ENCODE measurements at regions not wholly inside any gene's neighbourhood (a gene's known extent, or its start where the extent isn't known, plus 50 kb on each side); places are given as distances from the start of the nearest gene placed in this dataset.

- no peak overlapping the region for H3K9ac ChIP-seq (ENCODE audit: insufficient read length)
- H3K9me3 ChIP-seq (ENCODE audit: low read depth, low read length): no peaks in the 10 kb centered on the region
- H3K27ac ChIP-seq: no peak overlapping the region
- H3K4me3 ChIP-seq: no peak overlapping the region
- DNase-seq (ENCODE audit: low read depth, low spot score): no peak
- H3K36me3 ChIP-seq (ENCODE audit: insufficient read depth, low read length): no peaks in the 10 kb centered on the region
- TF ChIP-seq FOXP2 (optimal IDR thresholded peaks at IDR 0.05; ENCODE audit: control extremely low read depth, extremely low read length, insufficient read depth): no peak
- TF ChIP-seq POLR2AphosphoS5 (IDR thresholded peaks at IDR 0.05; ENCODE audit: borderline replicate concordance, low read depth, low read length): no peak
- TF ChIP-seq EZH2 (IDR thresholded peaks at IDR 0.05): no peak
Measured at GRCh38 chr1:73537400-73537799, 660.6 kb downstream of the LRRIQ3 start.

GRCh38 chr1:73517603-73518191, 680.3 kb downstream of the LRRIQ3 start:
- TF ChIP-seq EZH2 (IDR thresholded peaks at IDR 0.05) (no peak), POLR2AphosphoS5 (IDR thresholded peaks at IDR 0.05; ENCODE audit: borderline replicate concordance, low read depth, low read length) (no peak), FOXP2 (optimal IDR thresholded peaks at IDR 0.05; ENCODE audit: control extremely low read depth, extremely low read length, insufficient read depth) (no peak)
- H3K9me3 ChIP-seq (ENCODE audit: low read depth, low read length): no peaks in the 10 kb centered on the region
- no peak overlapping the region for H3K4me3 ChIP-seq
- no peak overlapping the region for H3K9ac ChIP-seq (ENCODE audit: insufficient read length)
- H3K36me3 ChIP-seq (ENCODE audit: insufficient read depth, low read length): no peaks in the 10 kb centered on the region
- no peak for DNase-seq (ENCODE audit: low read depth, low spot score)
- H3K27ac ChIP-seq: no peak overlapping the region

GRCh38 chr1:73516451-73516850, 681.5 kb downstream of the LRRIQ3 start:
- no peak for DNase-seq (ENCODE audit: low read depth, low spot score)
- Histone ChIP-seq H3K36me3 (ENCODE audit: insufficient read depth, low read length) (no peaks in the 10 kb centered on the region), H3K9me3 (ENCODE audit: low read depth, low read length) (no peaks in the 10 kb centered on the region), H3K4me3 (no peak overlapping the region), H3K27ac (no peak overlapping the region), H3K9ac (ENCODE audit: insufficient read length) (no peak overlapping the region)
- TF ChIP-seq FOXP2 (optimal IDR thresholded peaks at IDR 0.05; ENCODE audit: control extremely low read depth, extremely low read length, insufficient read depth) (no peak), POLR2AphosphoS5 (IDR thresholded peaks at IDR 0.05; ENCODE audit: borderline replicate concordance, low read depth, low read length) (no peak), EZH2 (IDR thresholded peaks at IDR 0.05) (no peak)

GRCh38 chr1:73511038-73511437, 686.9 kb downstream of the LRRIQ3 start:
- TF ChIP-seq FOXP2 (optimal IDR thresholded peaks at IDR 0.05; ENCODE audit: control extremely low read depth, extremely low read length, insufficient read depth) (no peak), EZH2 (IDR thresholded peaks at IDR 0.05) (no peak)
- no peaks in the 10 kb centered on the region for H3K9me3 ChIP-seq (ENCODE audit: low read depth, low read length)
- H3K4me3 ChIP-seq: no peak overlapping the region
- H3K27ac ChIP-seq: no peak overlapping the region
- no peak for DNase-seq (ENCODE audit: low read depth, low spot score)
- H3K9ac ChIP-seq (ENCODE audit: insufficient read length): no peak overlapping the region
- H3K36me3 ChIP-seq (ENCODE audit: insufficient read depth, low read length): no peaks in the 10 kb centered on the region

GRCh38 chr1:73500154-73500553, 697.8 kb downstream of the LRRIQ3 start:
- Histone ChIP-seq H3K27ac (no peak overlapping the region), H3K9ac (ENCODE audit: insufficient read length) (no peak overlapping the region), H3K36me3 (ENCODE audit: insufficient read depth, low read length) (no peaks in the 10 kb centered on the region), H3K9me3 (ENCODE audit: low read depth, low read length) (no peaks in the 10 kb centered on the region), H3K4me3 (no peak overlapping the region)
- no peak for DNase-seq (ENCODE audit: low read depth, low spot score)
- no peak for TF ChIP-seq FOXP2 (optimal IDR thresholded peaks at IDR 0.05; ENCODE audit: control extremely low read depth, extremely low read length, insufficient read depth)
- no peak for TF ChIP-seq POLR2AphosphoS5 (IDR thresholded peaks at IDR 0.05; ENCODE audit: borderline replicate concordance, low read depth, low read length)
- TF ChIP-seq EZH2 (IDR thresholded peaks at IDR 0.05): no peak

GRCh38 chr1:73499671-73500070, 698.3 kb downstream of the LRRIQ3 start:
- no peak overlapping the region for H3K27ac ChIP-seq
- no peak for DNase-seq (ENCODE audit: low read depth, low spot score)
- H3K36me3 ChIP-seq (ENCODE audit: insufficient read depth, low read length): no peaks in the 10 kb centered on the region
- TF ChIP-seq POLR2AphosphoS5 (IDR thresholded peaks at IDR 0.05; ENCODE audit: borderline replicate concordance, low read depth, low read length) (no peak), FOXP2 (optimal IDR thresholded peaks at IDR 0.05; ENCODE audit: control extremely low read depth, extremely low read length, insufficient read depth) (no peak), EZH2 (IDR thresholded peaks at IDR 0.05) (no peak)
- H3K9ac ChIP-seq (ENCODE audit: insufficient read length): no peak overlapping the region
- H3K9me3 ChIP-seq (ENCODE audit: low read depth, low read length): no peaks in the 10 kb centered on the region
- H3K4me3 ChIP-seq: no peak overlapping the region

- Histone ChIP-seq H3K9ac (ENCODE audit: insufficient read length) (no peak overlapping the region), H3K9me3 (ENCODE audit: low read depth, low read length) (no peaks in the 10 kb centered on the region), H3K4me3 (no peak overlapping the region), H3K36me3 (ENCODE audit: insufficient read depth, low read length) (no peaks in the 10 kb centered on the region), H3K27ac (no peak overlapping the region)
- TF ChIP-seq FOXP2 (optimal IDR thresholded peaks at IDR 0.05; ENCODE audit: control extremely low read depth, extremely low read length, insufficient read depth) (no peak), POLR2AphosphoS5 (IDR thresholded peaks at IDR 0.05; ENCODE audit: borderline replicate concordance, low read depth, low read length) (no peak)
- DNase-seq (ENCODE audit: low read depth, low spot score): no peak
Measured at GRCh38 chr1:73491621-73492020, 706.4 kb downstream of the LRRIQ3 start.

- Histone ChIP-seq H3K9me3 (ENCODE audit: low read depth, low read length) (no peaks in the 10 kb centered on the region), H3K4me3 (no peak overlapping the region), H3K36me3 (ENCODE audit: insufficient read depth, low read length) (no peaks in the 10 kb centered on the region), H3K9ac (ENCODE audit: insufficient read length) (no peak overlapping the region), H3K27ac (no peak overlapping the region)
- DNase-seq (ENCODE audit: low read depth, low spot score): no peak
- no peak for TF ChIP-seq EZH2 (IDR thresholded peaks at IDR 0.05)
- no peak for TF ChIP-seq FOXP2 (optimal IDR thresholded peaks at IDR 0.05; ENCODE audit: control extremely low read depth, extremely low read length, insufficient read depth)
- TF ChIP-seq POLR2AphosphoS5 (IDR thresholded peaks at IDR 0.05; ENCODE audit: borderline replicate concordance, low read depth, low read length): no peak
Measured at GRCh38 chr1:73475316-73475870, 722.6 kb downstream of the LRRIQ3 start.

GRCh38 chr1:73472810-73473209, 725.2 kb downstream of the LRRIQ3 start:
- no peak overlapping the region for H3K27ac ChIP-seq
- H3K9ac ChIP-seq (ENCODE audit: insufficient read length): no peak overlapping the region
- H3K4me3 ChIP-seq: no peak overlapping the region
- no peaks in the 10 kb centered on the region for H3K9me3 ChIP-seq (ENCODE audit: low read depth, low read length)
- H3K36me3 ChIP-seq (ENCODE audit: insufficient read depth, low read length): no peaks in the 10 kb centered on the region
- no peak for DNase-seq (ENCODE audit: low read depth, low spot score)
- TF ChIP-seq FOXP2 (optimal IDR thresholded peaks at IDR 0.05; ENCODE audit: control extremely low read depth, extremely low read length, insufficient read depth) (no peak), POLR2AphosphoS5 (IDR thresholded peaks at IDR 0.05; ENCODE audit: borderline replicate concordance, low read depth, low read length) (no peak), EZH2 (IDR thresholded peaks at IDR 0.05) (no peak)
